ENCODE measurements at regions not wholly inside any gene's neighbourhood (a gene's known extent, or its start where the extent isn't known, plus 50 kb on each side); places are given as distances from the start of the nearest gene placed in this dataset.
"Not testable (repeated sequence)": the region's sequence is repeated elsewhere in the genome, so short reads cannot be mapped to it uniquely, and the experiment has no call there.

GRCh38 chr17:36695710-36696109 is 94.3 kb downstream of the MRM1 start:
- not testable (repeated sequence) for DNase-seq

- no peak for DNase-seq
Measured at GRCh38 chr17:36696805-36697204, 95.4 kb downstream of the MRM1 start.

- peak; percentile 38 for DNase-seq
Measured at GRCh38 chr17:36697903-36698530, 96.6 kb downstream of the MRM1 start.

- no peak for DNase-seq
Measured at GRCh38 chr17:36701429-36702099, 100.2 kb downstream of the MRM1 start.

GRCh38 chr17:36702636-36703035 is 101.3 kb downstream of the MRM1 start:
- no peak for DNase-seq

GRCh38 chr17:36703860-36704266 is 102.5 kb downstream of the MRM1 start:
- DNase-seq, result peak; percentile 24

GRCh38 chr17:36705283-36705795 is 104.0 kb downstream of the MRM1 start:
- DNase-seq, result no peak

- DNase-seq, result peak; percentile 70
Measured at GRCh38 chr17:36705874-36706731, 104.7 kb downstream of the MRM1 start.

GRCh38 chr17:36707904-36708303 is 106.5 kb downstream of the MRM1 start:
- DNase-seq, result no peak

GRCh38 chr17:36714789-36715188 is 113.4 kb downstream of the MRM1 start:
- no peak for DNase-seq

- no peak for DNase-seq
Measured at GRCh38 chr17:36715951-36716350, 114.6 kb downstream of the MRM1 start.

GRCh38 chr17:36717088-36717487 is 115.7 kb downstream of the MRM1 start:
- no peak for DNase-seq

- DNase-seq, result no peak
Measured at GRCh38 chr17:36720131-36720530, 118.7 kb downstream of the MRM1 start.

- DNase-seq, result no peak
Measured at GRCh38 chr17:36721560-36722120, 120.3 kb downstream of the MRM1 start.

- DNase-seq, result peak; percentile 83
Measured at GRCh38 chr17:36722121-36722902, 120.9 kb downstream of the MRM1 start.

GRCh38 chr17:36722903-36723263 is 121.5 kb downstream of the MRM1 start:
- no peak for DNase-seq

- no peak for DNase-seq
Measured at GRCh38 chr17:36723459-36724025, 122.2 kb downstream of the MRM1 start.

GRCh38 chr17:36726199-36726598 is 124.8 kb downstream of the MRM1 start:
- no peak for DNase-seq

GRCh38 chr17:36727052-36727451 is 125.7 kb downstream of the MRM1 start:
- no peak for DNase-seq

- DNase-seq, result no peak
Measured at GRCh38 chr17:36727577-36727976, 126.2 kb downstream of the MRM1 start.

GRCh38 chr17:36728030-36728991 is 126.9 kb downstream of the MRM1 start:
- peak; percentile 40 for DNase-seq

Data from NCI-H82 (cell line).